ENCODE measurements at regions not wholly inside any gene's neighbourhood (a gene's known extent, or its start where the extent isn't known, plus 50 kb on each side); places are given as distances from the start of the nearest gene placed in this dataset.

GRCh38 chr2:43171789-43172188 lies 54.6 kb downstream of the ZFP36L2 start:
- no peak for DNase-seq

GRCh38 chr2:43170405-43171105 lies 55.9 kb downstream of the ZFP36L2 start:
- no peak for DNase-seq

- DNase-seq: no peak
These were observed 56.4 kb downstream of the ZFP36L2 start for GRCh38 chr2:43169987-43170386.

- no peak for DNase-seq
These were observed 57.1 kb downstream of the ZFP36L2 start for GRCh38 chr2:43169099-43169945.

- DNase-seq: no peak
These were observed 58.4 kb downstream of the ZFP36L2 start for GRCh38 chr2:43168016-43168369.

- no peak for DNase-seq
These were observed 60.9 kb downstream of the ZFP36L2 start for GRCh38 chr2:43165378-43166069.

GRCh38 chr2:43164686-43165085 lies 61.7 kb downstream of the ZFP36L2 start:
- DNase-seq: no peak

GRCh38 chr2:43163584-43164270 lies 62.7 kb downstream of the ZFP36L2 start:
- no peak for DNase-seq

- DNase-seq: no peak
These were observed 64.0 kb downstream of the ZFP36L2 start for GRCh38 chr2:43162511-43162776.

- DNase-seq: no peak
These were observed 64.5 kb downstream of the ZFP36L2 start for GRCh38 chr2:43161650-43162510.

- DNase-seq: no peak
These were observed 65.6 kb downstream of the ZFP36L2 start for GRCh38 chr2:43160778-43161177.

- DNase-seq: no peak
These were observed 66.6 kb downstream of the ZFP36L2 start for GRCh38 chr2:43159797-43160196.

GRCh38 chr2:43158259-43158880 lies 68.0 kb downstream of the ZFP36L2 start:
- no peak for DNase-seq

- DNase-seq: no peak
These were observed 68.7 kb downstream of the ZFP36L2 start for GRCh38 chr2:43157506-43158246.

- DNase-seq: no peak
These were observed 70.5 kb downstream of the ZFP36L2 start for GRCh38 chr2:43155851-43156411.

- DNase-seq: no peak
These were observed 71.7 kb downstream of the ZFP36L2 start for GRCh38 chr2:43154685-43155084.

- DNase-seq: no peak
These were observed 73.4 kb downstream of the ZFP36L2 start for GRCh38 chr2:43152741-43153647.

- no peak for DNase-seq
These were observed 74.2 kb downstream of the ZFP36L2 start for GRCh38 chr2:43152186-43152585.

GRCh38 chr2:43149482-43150107 lies 76.8 kb downstream of the ZFP36L2 start:
- DNase-seq: no peak

All from skin of body (tissue), 1 donor.